HG03097 (cell line): ENCODE measurements at regions not wholly inside any gene's neighbourhood (a gene's known extent, or its start where the extent isn't known, plus 50 kb on each side); places are given as distances from the start of the nearest gene placed in this dataset.

Experiments used
- ATAC-seq: cut with Tn5 transposase; IDR thresholded peaks from one replicate; pipeline ENCODE4 v1.9.1; 2021; ENCODE audit not compliant: unreplicated experiment, low FRiP score

- no peak for ATAC-seq
Observed at GRCh38 chr12:85504164-85504563, 224.1 kb downstream of the ALX1 start.

- no peak for ATAC-seq
Observed at GRCh38 chr12:85504624-85505023, 224.6 kb downstream of the ALX1 start.

- ATAC-seq: no peak
Observed at GRCh38 chr12:85507456-85507855, 227.4 kb downstream of the ALX1 start.

- ATAC-seq: peak; percentile 49
Observed at GRCh38 chr12:85509081-85509856, 229.2 kb downstream of the ALX1 start.

GRCh38 chr12:85509857-85510256 is 229.8 kb downstream of the ALX1 start:
- ATAC-seq: peak; percentile 98

- ATAC-seq: no peak
Observed at GRCh38 chr12:85516039-85516438, 236.0 kb downstream of the ALX1 start.

GRCh38 chr12:85516667-85517325 is 236.8 kb downstream of the ALX1 start:
- ATAC-seq: no peak

GRCh38 chr12:85519163-85519562 is 239.1 kb downstream of the ALX1 start:
- no peak for ATAC-seq

- no peak for ATAC-seq
Observed at GRCh38 chr12:85523197-85523596, 243.2 kb downstream of the ALX1 start.

GRCh38 chr12:85527192-85527591 is 247.2 kb downstream of the ALX1 start:
- peak; percentile 62 for ATAC-seq

GRCh38 chr12:85529896-85530295 is 249.9 kb downstream of the ALX1 start:
- no peak for ATAC-seq

- no peak for ATAC-seq
Observed at GRCh38 chr12:85530456-85530855, 250.4 kb downstream of the ALX1 start.

GRCh38 chr12:85531341-85531740 is 251.3 kb downstream of the ALX1 start:
- ATAC-seq: peak; percentile 97

GRCh38 chr12:85549640-85550039 is 269.6 kb downstream of the ALX1 start:
- ATAC-seq: no peak

- ATAC-seq: no peak
Observed at GRCh38 chr12:85550924-85551323, 270.9 kb downstream of the ALX1 start.

GRCh38 chr12:85552461-85552860 is 272.4 kb downstream of the ALX1 start:
- ATAC-seq: no peak

- no peak for ATAC-seq
Observed at GRCh38 chr12:85557850-85558249, 277.8 kb downstream of the ALX1 start.

- no peak for ATAC-seq
Observed at GRCh38 chr12:85558684-85559083, 277.5 kb downstream of the RASSF9 start.

GRCh38 chr12:85559127-85559526 is 277.1 kb downstream of the RASSF9 start:
- ATAC-seq: no peak

- no peak for ATAC-seq
Observed at GRCh38 chr12:85559536-85559935, 276.7 kb downstream of the RASSF9 start.

- ATAC-seq: no peak
Observed at GRCh38 chr12:85562765-85563164, 273.4 kb downstream of the RASSF9 start.

GRCh38 chr12:85564786-85565185 is 271.4 kb downstream of the RASSF9 start:
- ATAC-seq: no peak
